ENCODE measurements at regions not wholly inside any gene's neighbourhood (a gene's known extent, or its start where the extent isn't known, plus 50 kb on each side); places are given as distances from the start of the nearest gene placed in this dataset.

DNA sequence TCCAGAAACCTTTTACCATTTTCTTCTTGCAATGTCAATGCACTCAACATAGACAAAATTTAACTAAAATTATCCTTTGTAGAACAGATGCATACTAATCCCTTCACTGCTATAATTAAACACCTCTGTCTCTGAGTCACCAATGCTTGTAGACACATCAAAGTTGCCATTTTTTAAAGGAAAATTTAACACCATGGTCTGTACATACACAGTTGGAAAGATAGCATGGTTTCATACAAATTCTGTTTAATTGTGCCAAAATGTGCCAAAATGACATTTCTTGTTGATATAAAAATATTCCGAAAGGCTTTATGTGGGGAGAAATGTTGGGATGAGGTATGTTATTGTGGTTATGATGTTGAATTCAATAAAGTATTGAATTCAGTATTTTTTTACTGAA, 125.8 kb downstream of the NEUROD6 start:
- intact Hi-C loops (cut with micrococcal nuclease; ENCODE audit: unreplicated experiment) = no loop called here
- Histone ChIP-seq H3K36me3 (ENCODE audit: low read depth) (no peaks in the 10 kb centered on the region), H4K20me1 (ENCODE audit: insufficient read depth) (no peaks in the 10 kb centered on the region), H3K27me3 (ENCODE audit: insufficient read depth, low read depth) (0 out of 2 replicates have a peak, but pooled peaks cover 10% of the 10 kb centered on the region), H3K9me3 (ENCODE audit: insufficient read depth, low read depth) (no peaks in the 10 kb centered on the region), H3K4me2 (no peak overlapping the region), H3K79me2 (ENCODE audit: low read depth) (no peaks in the 10 kb centered on the region), H3F3A (ENCODE audit: insufficient read depth, low read depth) (no peaks in the 10 kb centered on the region), H3K4me3 (no peak overlapping the region), H3K9me2 (ENCODE audit: insufficient read depth) (no peaks in the 10 kb centered on the region), H3K27ac (no peak overlapping the region), H3K4me1 (replicated peaks; ENCODE audit: insufficient read depth) (no peaks in the 10 kb centered on the region), H2AFZ (no peak overlapping the region)
- TF ChIP-seq EZH2 (IDR thresholded peaks at IDR 0.05; ENCODE audit: low read depth) = no peak
- TF ChIP-seq, protein P1, sequence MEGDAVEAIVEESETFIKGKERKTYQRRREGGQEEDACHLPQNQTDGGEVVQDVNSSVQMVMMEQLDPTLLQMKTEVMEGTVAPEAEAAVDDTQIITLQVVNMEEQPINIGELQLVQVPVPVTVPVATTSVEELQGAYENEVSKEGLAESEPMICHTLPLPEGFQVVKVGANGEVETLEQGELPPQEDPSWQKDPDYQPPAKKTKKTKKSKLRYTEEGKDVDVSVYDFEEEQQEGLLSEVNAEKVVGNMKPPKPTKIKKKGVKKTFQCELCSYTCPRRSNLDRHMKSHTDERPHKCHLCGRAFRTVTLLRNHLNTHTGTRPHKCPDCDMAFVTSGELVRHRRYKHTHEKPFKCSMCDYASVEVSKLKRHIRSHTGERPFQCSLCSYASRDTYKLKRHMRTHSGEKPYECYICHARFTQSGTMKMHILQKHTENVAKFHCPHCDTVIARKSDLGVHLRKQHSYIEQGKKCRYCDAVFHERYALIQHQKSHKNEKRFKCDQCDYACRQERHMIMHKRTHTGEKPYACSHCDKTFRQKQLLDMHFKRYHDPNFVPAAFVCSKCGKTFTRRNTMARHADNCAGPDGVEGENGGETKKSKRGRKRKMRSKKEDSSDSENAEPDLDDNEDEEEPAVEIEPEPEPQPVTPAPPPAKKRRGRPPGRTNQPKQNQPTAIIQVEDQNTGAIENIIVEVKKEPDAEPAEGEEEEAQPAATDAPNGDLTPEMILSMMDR (conservative IDR thresholded peaks at IDR 0.05) = no peak
- ChIA-PET CTCF (no interaction called here), POLR2A (ENCODE audit: unreplicated experiment) (no interaction called here)
- DNase-seq = no peak
- BruUV-seq (replicated peaks) = no TSS peak

DNA sequence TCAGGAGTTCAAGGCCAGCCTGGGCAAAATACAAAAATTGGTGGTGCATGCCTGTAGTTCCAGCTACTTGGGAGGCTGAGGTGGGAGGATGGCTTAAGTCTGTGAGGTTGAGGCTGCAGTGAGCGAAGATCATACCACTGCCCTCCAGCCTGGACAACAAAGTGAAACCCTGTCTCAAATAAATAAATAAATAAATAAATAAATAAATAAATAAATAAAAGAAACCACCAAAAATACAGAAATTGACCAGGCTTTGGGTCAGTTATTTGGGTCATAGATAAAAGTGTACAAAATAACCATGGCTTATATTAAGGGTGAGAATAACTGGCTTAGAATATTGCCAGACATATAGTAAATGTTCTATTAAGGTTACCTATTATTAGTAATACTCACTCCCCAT, 129.2 kb downstream of the NEUROD6 start:
- Histone ChIP-seq H3K4me3 (no peak overlapping the region), H3F3A (ENCODE audit: insufficient read depth, low read depth) (no peaks in the 10 kb centered on the region), H3K36me3 (ENCODE audit: low read depth) (no peaks in the 10 kb centered on the region), H3K4me2 (no peak overlapping the region), H4K20me1 (ENCODE audit: insufficient read depth) (no peaks in the 10 kb centered on the region), H3K79me2 (ENCODE audit: low read depth) (no peaks in the 10 kb centered on the region), H3K9me3 (ENCODE audit: insufficient read depth, low read depth) (no peaks in the 10 kb centered on the region), H2AFZ (no peak overlapping the region), H3K27ac (no peak overlapping the region), H3K4me1 (replicated peaks; ENCODE audit: insufficient read depth) (no peaks in the 10 kb centered on the region), H3K27me3 (ENCODE audit: insufficient read depth, low read depth) (peaks cover 14% of the 10 kb centered on the region; the same call in 1 of the 2 replicates), H3K9me2 (ENCODE audit: insufficient read depth) (no peaks in the 10 kb centered on the region)
- ChIA-PET CTCF (no interaction called here), POLR2A (ENCODE audit: unreplicated experiment) (no interaction called here)
- TF ChIP-seq, protein P1 (conservative IDR thresholded peaks at IDR 0.05) = no peak
- TF ChIP-seq EZH2 (IDR thresholded peaks at IDR 0.05; ENCODE audit: low read depth) = no peak
- intact Hi-C loops (cut with micrococcal nuclease; ENCODE audit: unreplicated experiment) = no loop called here
- no peak for DNase-seq
- BruUV-seq (replicated peaks) = no TSS peak

DNA sequence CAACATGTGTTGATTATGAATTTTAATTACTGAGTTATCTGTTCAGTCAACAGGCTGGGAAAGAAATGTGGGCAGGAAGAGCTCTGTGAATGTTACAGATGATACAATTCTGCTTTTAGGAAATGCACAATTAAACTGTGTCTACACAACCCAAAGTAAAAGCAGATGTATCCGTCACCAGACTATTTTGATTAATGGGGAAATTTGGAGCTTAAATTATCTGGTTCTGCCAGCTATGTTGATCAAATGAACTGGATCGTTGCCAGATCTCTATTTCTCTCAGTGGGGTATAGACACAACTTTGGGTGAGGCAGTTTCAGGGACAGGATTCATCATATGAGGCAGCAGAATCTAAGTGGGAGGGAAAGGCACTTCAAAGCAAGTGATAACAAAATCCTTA, 136.5 kb downstream of the NEUROD6 start:
- BruUV-seq (replicated peaks) = no TSS peak
- Histone ChIP-seq H3K27ac (no peak overlapping the region), H4K20me1 (ENCODE audit: insufficient read depth) (no peaks in the 10 kb centered on the region), H3K4me2 (no peak overlapping the region), H3K79me2 (ENCODE audit: low read depth) (no peaks in the 10 kb centered on the region), H3F3A (ENCODE audit: insufficient read depth, low read depth) (no peaks in the 10 kb centered on the region), H2AFZ (no peak overlapping the region), H3K36me3 (ENCODE audit: low read depth) (no peaks in the 10 kb centered on the region), H3K4me3 (no peak overlapping the region), H3K9me2 (ENCODE audit: insufficient read depth) (no peaks in the 10 kb centered on the region), H3K27me3 (ENCODE audit: insufficient read depth, low read depth) (peaks cover 48% of the 10 kb centered on the region), H3K9me3 (ENCODE audit: insufficient read depth, low read depth) (no peaks in the 10 kb centered on the region), H3K4me1 (replicated peaks; ENCODE audit: insufficient read depth) (no peaks in the 10 kb centered on the region)
- intact Hi-C loops (cut with micrococcal nuclease; ENCODE audit: unreplicated experiment) = no loop called here
- ChIA-PET CTCF (no interaction called here), POLR2A (ENCODE audit: unreplicated experiment) (no interaction called here)
- DNase-seq = no peak
- TF ChIP-seq EZH2 (IDR thresholded peaks at IDR 0.05; ENCODE audit: low read depth) = no peak
- TF ChIP-seq, protein P1 (conservative IDR thresholded peaks at IDR 0.05) = no peak
